ENCODE measurements at regions not wholly inside any gene's neighbourhood (a gene's known extent, or its start where the extent isn't known, plus 50 kb on each side); places are given as distances from the start of the nearest gene placed in this dataset.
"Not testable (repeated sequence)": the region's sequence is repeated elsewhere in the genome, so short reads cannot be mapped to it uniquely, and the experiment has no call there.

DNA sequence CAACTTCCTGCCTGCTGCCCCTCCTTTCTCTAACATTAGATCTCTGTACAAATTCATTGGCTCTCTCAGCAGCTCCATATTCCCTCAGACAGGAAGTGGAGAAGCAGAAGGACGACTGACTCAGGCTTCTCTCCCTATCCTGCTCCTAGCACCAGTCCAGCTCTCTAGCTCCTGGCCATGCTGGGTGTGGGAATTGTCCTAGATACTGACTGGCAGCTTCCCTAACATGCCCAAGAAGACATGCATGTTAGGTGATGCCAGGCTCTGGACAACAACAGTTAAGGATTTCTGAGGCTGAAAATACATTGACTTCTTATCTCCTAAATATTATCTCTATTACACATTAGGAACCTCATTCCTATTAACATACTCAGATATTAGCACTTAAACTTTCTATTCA lies 292.9 kb downstream of the IKZF2 start:
- DNase-seq = no peak

DNA sequence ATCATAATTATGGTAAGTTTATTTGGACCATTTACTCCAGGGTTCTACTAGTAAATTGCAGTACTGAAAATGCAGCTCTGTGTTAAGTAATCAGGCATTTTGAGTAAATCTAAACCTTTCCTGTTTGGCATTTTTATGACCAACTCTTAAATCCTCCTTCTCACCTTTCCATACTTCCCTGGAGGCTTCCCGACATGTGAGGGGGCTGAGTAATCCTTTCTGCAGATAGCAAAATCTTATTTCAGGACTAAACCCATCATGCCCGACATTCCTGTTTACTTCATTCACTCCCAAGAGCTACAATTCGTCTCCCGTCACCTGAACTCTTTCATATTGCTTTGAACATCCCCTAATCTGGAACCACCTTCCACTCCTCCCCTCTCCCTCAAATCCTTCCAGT lies 296.6 kb downstream of the IKZF2 start:
- DNase-seq = no peak

DNA sequence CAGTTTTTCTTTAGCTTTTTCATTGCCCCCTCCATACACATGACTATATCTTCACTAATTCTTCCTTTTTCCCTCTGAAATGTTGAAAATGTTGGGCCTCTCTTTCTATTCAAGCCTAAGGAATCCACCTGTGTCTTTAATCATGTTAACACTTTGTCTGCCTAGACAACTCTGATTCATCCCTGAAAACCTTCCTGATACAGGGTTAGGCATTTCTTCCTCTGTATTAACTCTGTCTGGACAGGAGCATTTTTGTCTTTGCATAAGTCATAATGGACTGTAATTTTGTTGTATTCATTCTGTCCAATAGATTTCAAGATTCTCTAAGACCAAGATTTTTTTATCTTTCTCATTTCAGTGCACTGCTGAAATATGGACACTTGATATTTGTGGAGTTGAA lies 297.3 kb downstream of the IKZF2 start:
- DNase-seq = no peak

DNA sequence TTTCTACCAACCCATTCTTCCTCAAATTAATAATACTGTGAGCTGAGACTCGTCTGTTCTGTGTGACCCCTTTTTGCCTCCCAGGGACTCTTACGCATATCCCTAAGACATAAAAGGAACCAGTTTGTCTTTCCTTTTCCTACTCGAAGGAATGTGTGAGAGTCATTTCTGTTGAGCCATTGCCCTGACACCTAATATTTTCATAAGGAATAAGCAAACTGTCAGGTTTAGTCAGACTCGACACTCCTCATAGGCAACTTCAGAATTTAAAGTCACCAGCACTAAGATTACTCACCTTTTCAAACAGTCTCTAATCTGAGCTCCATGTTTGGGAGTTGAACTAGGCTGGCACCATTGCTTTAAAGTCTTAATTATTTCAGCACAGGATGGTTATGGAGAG lies 305.5 kb downstream of the IKZF2 start:
- no peak for DNase-seq

DNA sequence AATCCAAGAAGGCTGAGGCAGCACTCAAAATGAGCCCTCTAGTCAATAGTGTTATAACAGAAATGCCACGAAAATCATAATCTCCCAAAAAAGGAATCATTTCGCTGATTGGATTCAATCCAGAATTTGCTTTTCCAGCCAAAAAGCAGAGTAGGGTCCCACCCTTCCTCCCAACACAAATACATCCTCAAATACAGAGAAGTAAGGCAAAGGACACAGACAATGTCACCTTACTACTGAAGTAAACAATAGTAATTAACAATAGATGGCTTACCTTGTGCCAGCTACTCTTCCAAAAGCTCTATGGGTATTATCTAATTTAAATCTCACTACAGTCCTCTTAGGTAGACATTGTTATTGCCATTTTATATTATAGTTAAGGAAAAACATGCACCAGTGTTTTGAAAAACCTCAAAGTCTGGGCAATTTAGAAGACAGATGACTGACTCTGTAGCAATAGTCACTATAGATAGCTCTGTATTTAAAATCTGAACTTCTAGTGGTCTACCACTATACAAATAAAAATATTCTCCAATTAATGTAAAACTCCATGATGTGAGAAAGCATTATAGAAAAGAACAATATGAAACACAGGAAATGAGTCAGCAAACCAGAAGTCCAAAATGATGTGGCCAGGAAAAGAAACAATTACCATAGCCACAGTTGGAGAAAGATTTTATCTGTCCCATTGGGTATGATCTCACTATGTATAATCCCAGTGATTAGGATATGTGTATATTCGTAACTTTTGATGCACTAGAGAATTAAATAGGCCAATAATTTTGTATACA lies 305.0 kb upstream of the ERBB4 start:
- DNase-seq = no peak

DNA sequence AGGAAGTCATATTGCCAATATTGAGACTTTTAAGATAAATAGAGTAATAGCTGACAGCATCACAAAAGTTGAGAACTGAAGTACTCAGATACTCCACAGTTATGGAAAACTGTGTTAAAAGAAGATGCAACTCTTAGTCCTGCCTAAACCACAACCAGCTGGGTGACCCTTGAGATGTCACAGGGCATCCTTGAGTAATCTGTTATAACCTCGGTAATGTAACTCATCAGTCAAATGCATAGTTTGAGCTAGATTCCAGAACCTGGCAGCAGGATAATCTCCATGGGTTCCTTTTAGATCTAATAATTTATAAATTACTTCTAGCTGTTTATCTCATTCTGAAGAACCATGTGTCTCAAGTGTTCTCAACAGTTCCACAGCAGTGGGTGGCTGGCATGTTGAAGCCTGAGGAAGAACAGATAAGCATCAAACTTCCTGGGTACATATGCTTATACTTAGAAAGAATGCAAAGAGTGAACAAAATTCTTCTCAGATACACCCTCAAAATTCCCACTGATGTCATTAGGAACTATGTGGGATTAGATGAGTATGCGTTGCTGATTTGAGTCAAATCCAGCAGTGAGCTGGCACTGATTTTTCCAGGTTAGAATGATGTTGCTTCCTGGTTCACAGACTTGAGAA lies 304.1 kb upstream of the ERBB4 start:
- no peak for DNase-seq

DNA sequence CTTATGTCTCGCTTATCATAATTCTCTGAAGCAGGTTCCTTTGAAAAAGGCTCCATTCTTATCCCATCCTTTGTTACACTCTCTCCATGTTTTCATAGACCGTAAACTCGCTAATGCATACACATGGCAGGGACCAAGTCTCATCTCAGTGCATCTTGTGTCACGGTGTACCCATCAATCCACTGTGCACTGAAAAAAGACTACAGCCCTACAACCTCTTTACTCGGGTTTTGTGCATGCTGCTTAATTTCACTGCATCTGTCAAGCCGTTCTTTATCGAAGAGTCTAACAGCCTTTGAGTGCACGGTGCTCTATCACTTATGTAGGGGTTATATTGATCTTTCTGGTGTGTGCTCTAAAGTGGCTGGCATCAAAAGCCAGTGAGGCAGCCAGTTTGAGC lies 302.9 kb upstream of the ERBB4 start:
- no peak for DNase-seq

DNA sequence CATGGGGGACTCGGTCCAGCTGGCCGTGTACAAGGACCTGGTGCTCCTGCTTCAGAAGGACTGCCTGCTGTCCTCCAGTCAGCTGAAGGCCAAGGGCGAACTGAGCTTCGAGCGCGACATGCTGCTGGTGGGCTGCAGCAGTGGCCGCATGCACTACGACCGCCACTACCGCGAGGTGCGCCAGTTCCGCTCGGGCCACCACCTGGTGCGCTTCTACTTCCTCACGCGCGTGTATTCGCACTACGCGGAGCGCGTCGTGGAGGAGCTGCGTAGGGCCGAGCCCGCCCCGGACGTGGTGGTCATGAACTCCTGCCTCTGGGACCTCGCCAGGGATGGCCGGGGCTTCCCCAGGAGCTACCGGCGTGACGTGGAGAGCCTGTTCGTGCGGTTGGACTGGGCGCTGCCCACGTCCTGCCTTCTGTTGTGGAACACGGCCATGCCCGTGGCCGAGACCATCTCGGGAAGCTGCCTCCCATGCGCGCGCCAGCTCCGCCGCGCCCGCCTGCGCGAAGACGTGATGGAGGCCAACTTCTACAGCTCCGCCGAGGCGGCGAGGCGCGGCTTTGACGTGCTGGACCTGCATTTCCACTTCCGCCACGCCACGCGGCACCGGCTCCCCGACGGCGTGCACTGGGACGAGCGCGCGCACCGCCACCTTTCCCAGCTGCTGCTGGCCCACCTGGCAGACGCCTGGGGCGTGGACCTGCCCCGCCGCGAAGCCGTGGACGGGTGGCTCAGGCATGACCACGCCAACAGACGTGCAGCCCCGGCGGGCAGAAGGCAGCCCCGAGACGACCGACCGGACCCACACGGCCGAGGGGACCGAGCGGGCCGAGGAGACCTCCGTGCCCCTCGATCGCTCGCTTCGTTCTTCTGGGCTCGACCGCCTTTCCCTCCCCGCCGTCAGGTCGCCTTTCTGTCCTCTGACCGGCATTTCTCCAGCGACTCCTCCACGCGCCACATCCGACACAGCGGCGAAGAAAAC lies 293.9 kb upstream of the ERBB4 start:
- no peak for DNase-seq

DNA sequence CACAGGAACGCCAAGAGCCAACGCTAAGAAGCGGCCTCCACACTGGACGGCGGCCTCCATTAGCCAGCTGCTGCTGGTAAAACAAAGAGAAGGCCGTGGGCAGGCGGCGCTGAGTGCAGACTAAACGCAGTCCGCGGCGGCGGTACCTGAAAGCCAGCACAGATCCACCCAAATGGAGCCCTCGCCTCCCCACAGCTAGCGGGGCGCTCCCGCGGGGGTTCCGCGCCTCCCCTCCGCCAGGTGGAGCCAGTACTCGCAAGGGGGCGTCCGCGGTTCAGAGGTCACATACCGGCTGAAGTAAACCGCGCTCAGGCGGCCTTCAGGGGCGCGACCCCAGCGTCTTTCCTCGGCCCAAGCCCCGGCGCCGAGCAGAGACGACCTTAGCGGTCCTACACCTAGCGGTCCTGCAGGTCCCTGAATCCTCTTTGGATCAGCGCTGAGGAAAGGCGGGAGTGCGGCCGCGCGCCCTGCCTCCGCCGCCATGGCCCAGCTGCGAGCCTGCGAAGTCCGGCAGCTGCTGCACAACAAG lies 293.1 kb upstream of the ERBB4 start:
- no peak for DNase-seq

DNA sequence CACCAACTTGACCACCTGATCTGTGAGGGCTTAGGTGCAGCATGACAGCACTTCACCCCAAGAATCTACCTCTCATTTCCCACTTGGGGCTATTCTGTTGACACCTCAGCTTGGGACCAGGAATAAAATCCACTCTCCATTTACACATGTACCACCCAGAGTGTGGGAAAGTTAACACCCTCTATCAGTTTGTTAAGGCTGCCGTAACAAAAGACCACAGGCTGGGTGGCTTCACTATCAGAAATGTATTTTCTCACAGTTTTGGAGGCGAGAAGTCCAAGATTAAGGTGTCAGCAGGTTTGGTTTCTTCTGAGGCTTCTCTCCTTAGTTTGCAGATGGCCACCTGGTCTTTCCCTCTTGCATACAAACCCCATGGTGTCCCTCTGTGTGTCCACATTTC lies 277.7 kb upstream of the ERBB4 start:
- no peak for DNase-seq

DNA sequence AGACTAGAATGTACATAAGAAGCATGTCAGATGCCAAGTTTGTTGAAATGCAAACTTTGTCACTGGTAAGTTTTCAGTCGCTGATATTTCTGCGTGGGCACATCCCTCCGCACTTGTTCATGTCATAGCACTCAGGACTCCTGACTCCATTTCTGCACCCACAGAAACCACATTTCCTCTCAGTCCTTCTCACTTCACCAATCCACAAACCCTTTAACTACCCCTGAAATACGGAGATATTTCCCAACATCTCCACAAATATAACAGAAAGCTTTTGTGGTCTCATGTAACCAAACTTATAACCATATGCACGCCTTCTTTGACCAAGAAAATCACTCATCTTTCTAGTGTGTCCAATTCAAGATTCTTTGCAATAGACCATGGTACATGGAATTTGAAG lies 276.9 kb upstream of the ERBB4 start:
- DNase-seq = no peak

DNA sequence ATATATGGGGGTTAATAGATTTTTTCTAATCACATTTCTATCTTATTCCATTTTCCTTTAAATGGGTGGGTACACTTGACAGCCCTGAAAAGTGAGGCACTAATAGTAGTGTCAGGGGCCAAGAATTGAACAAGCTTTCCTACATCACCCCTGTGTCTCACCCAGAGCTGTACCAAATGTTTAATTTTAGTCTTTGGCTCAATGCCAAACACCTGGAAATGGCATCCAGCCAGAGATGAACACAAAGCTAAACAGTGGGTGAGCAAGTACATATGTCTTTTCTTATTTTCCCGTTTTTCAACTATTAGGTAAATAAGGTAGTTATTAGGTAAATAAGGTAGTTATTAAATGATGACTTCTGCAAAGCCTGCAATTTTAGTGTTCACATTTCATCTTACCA lies 276.3 kb upstream of the ERBB4 start:
- DNase-seq = no peak

DNA sequence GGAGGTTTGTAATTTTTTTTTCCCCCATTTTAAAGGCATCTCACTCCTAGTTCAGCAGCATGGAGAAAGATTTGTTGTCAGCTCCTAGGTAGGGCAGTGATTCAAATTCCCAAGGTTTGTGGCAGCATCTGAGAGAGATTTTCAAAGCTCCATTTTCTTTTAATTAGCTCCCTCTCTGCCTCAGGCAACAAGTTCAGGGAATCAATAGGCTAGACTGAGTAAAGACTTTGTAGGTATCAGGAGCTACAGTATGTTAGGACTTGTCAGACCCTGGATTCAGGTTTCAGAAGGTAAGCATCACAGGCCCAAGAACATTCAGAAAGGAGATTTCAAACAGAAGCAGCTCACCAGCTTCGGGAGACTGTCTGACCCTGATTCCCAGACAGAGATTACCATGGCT lies 273.3 kb upstream of the ERBB4 start:
- no peak for DNase-seq

DNA sequence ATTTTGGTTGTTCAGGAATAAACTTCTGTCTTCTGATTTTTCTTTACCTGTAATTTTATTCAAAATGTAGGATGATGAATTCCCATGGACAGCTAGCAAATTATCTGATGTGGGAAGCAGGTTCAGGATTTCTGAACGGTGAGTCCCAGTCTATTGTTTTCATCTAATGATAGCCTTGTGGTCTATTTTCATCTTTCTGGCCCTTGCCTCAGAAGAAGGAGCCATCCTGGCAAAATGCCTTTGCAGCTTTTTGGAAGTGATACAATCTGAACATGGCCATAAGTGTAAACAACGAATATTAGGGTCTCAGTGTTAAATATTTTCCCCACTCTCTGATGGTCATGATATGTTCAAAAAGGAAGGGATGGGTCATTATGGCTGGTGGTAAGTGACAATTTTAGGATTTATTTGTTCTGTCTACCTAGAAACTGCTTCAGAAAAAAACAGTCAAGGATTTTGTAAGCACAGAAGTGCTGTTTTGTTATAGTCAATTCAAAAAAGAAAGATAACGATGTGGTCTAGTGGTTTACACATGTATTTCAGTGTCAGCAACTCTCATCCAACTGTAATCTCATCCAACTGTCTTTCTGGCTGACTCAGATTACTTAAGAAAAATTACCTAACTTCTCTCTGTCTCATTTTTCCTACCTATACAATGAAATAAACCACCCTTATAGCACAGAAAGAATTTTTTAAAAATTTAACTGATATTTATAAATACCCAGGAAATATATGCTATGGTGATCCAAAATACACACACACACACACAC lies 272.6 kb upstream of the ERBB4 start:
- no peak for DNase-seq

DNA sequence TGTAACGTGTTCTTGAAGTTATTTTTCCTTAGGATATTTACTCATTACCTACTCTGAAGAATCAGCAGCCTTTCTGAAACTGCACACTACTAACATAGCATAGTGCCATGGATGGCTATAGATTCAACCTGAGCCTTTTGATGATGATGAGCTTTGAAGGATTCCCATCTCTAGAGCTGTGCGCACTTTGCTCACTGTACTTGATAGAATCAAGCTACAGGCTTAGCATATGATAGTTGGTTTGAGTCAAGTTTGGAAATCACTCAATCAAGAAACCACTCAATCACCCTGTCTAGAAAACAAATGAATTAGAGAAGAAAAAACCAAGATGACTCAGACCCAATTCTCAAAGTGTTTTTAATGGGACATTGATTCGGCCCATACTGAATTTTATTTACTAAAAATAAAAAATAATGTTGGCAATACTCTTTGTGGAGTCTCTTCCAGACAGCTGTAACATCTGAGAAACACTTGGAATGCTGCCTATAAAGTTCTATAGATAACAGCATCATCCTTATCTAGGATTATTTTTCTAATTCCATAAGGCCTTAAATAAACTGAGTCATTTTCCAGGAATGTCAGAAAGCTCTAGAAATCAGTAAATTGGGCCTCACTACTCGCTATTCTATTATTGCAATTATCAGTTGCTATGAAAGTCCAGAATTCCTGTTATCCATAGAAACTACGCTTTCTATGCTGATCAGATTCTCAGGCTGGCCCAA lies 259.0 kb upstream of the ERBB4 start:
- DNase-seq = no peak

DNA sequence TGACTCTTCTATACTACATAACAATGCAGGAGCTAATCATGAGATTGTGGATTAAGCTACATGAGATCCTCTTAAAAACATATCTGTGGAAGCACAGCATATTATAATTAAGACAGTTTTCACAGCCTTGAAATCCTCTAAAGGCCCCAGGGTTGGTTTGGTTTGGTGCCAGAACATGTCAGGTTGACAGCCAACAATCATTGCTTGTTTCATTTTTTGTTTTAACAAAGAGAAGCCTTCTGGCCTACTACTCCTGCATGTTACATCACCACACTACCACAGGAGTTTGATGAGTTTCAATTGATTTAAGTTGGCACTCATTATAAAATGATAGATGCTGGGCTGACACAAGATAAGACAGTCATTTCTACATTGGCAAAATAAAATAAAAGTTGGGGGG lies 255.9 kb upstream of the ERBB4 start:
- DNase-seq = no peak

DNA sequence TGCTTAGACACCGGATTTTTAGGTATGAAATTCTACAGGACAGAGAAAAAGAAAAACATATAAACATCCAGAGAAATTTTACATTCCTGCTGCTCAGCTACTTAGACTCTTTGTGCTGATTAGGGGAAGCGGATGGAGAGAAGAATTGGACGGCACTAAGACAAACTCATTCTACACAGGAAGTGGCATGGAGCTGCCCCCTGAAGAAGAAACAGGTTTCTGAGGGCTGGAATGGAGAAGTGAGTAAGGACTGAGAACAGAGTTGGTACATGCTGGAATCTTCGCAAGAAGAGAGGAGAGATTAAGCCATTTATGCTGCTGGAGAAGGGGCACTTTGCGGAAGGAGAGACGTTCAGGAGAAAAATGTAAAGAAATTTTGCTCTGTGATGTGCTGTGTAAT lies 253.0 kb upstream of the ERBB4 start:
- DNase-seq = no peak

DNA sequence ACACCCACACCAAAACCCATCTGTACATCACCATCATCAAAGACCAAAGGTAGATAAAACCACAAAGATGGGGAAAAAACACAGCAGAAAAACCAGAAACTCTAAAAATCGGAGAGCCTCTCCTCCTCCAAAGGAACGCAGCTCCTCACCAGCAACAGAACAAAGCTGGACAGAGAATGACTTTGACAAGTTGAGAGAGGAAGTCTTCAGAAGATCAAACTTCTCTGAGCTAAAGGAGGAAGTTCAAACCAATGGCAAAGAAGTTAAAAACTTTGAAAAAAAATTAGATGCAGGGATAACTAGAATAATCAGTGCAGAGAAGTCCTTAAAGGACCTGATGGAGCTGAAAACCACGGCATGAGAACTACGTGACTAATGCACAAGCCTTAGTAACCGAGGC lies 247.5 kb upstream of the ERBB4 start:
- not testable (repeated sequence) for DNase-seq

DNA sequence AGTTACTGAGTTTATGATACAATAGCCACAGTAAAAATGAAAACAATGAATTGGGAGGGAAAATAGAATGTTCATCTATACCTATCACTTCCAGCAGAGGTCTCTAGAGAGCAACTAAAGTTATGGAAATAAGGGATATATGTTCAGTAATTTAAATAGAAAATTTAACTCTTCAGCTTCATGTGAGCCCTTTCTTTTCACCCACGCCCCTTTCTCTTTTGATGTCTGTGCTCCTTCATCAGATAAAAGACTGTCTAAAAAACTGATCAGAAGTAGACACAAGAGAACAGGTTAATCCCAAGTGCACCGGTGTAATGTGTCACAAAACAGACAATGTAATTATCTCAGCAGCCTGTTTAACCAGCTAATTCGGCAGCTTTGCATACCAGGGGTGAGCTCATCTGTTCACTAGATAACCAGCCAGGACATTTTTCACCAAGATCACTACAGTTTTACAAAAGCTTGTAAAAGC lies 238.5 kb upstream of the ERBB4 start:
- no peak for DNase-seq

DNA sequence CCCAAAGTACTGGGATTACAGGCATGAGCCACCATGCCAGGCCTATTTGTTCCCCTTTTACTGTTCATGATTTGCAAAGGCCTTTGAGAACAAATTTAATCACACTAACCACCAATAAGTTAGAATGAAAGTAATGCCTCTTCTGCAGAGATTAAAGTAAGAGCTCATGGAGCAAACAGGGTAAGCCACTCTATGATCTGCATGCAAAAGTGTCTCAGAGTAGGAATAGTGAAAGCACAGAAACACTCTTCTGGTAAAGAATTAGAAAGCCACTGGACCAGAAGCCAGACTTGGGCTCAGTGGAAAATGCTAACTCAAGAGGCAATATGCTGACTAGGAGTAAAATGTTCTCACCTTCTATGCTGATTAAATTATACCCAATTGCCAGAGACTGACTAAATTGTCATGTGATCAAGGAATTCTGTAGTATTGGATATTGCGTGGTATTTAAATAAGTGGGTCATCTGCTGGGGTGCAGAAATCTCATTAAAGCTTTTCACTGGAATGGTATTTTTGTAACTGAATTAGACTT lies 235.3 kb upstream of the ERBB4 start:
- DNase-seq = no peak

DNA sequence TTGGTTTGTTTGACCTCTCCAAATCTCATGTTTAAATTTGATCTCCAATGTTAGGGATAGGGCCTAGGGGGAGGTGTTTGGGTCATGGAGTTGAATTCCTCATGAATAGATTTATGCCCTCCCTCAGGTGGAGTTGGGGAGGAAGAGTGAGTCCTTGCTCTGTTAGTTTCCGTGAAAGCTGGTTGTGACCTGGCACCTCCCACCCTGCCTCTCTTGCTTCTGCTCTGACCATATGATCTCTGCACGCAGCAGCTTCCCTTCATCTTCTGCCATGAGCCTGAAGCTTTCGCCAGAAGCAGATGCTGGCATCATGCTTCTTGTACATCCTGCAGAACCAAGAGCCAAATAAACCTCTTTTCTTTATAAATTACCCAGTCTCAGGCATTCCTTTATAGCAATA lies 231.6 kb upstream of the ERBB4 start:
- no peak for DNase-seq

DNA sequence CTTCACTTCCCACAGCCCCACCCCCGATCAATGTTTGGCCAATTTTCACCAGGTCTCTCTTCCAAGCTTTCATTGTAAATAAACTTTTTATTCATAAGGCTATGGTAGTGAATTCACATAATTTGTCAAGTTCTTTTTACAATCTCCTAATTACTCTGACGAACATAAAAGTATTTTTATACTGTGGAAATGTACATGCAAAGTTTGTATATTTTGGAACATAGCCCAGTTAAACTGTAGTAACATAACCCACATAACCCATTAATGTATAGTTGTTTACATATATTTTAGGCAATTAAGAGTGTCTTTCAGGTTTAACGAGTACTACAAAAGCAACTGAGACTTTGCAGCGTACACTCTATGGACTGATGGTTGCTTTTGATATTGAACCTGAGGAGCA lies 228.3 kb upstream of the ERBB4 start:
- DNase-seq = no peak
